ENCODE measurements at regions not wholly inside any gene's neighbourhood (a gene's known extent, or its start where the extent isn't known, plus 50 kb on each side); places are given as distances from the start of the nearest gene placed in this dataset.

DNA sequence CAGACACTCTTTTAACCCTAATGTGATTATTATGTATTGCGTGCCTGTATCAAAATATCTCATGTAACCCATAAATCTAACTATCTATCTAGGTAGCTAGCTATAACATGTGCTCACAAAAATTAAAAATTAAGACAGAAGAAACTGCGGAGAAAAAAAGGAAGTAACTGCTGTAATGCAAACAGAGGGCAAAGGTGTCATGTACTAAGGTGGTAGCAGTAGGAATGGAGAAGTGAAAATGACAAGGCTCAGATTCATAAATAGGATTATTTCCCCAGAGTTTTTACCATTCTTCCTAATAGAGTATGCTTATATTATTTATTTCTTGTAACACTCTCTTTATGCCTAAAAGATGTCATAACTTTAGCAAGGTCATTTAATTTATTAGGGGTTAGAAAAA, 1527.5 kb upstream of the C9orf72 start:
- TF ChIP-seq, protein P1, sequence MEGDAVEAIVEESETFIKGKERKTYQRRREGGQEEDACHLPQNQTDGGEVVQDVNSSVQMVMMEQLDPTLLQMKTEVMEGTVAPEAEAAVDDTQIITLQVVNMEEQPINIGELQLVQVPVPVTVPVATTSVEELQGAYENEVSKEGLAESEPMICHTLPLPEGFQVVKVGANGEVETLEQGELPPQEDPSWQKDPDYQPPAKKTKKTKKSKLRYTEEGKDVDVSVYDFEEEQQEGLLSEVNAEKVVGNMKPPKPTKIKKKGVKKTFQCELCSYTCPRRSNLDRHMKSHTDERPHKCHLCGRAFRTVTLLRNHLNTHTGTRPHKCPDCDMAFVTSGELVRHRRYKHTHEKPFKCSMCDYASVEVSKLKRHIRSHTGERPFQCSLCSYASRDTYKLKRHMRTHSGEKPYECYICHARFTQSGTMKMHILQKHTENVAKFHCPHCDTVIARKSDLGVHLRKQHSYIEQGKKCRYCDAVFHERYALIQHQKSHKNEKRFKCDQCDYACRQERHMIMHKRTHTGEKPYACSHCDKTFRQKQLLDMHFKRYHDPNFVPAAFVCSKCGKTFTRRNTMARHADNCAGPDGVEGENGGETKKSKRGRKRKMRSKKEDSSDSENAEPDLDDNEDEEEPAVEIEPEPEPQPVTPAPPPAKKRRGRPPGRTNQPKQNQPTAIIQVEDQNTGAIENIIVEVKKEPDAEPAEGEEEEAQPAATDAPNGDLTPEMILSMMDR (IDR thresholded peaks at IDR 0.05; ENCODE audit: extremely low read depth in 1 of 2, insufficient read depth in 1 of 2, low read depth in 1 of 2, low read length in 2 of 2) = no peak
- TF ChIP-seq POLR2A (IDR thresholded peaks at IDR 0.05; ENCODE audit: low read depth, low read length) = no peak
- TF ChIP-seq EZH2 (IDR thresholded peaks at IDR 0.05; ENCODE audit: borderline replicate concordance, low read depth, low read length, severe bottlenecking) = no peak
